Breast epithelium (tissue), 4 donors: ENCODE measurements at regions not wholly inside any gene's neighbourhood (a gene's known extent, or its start where the extent isn't known, plus 50 kb on each side); places are given as distances from the start of the nearest gene placed in this dataset.

ENCODE experiments used
- DNase-seq, 2 donors: peaks; one replicate each; pipeline ENCODE4 v3.0.0-alpha.2; 2019; ENCODE audit warnings: low spot score in 2 of 2
- H3K27ac ChIP-seq, 2 donors: fragments of 200-600 bp; sonication (generic) in 1 of 2; one replicate each; pipeline ENCODE4 v1.5.1; 2016 to 2019; ENCODE audit warnings: mild to moderate bottlenecking in 1 of 2
- H3K27me3 ChIP-seq, 2 donors: fragments of 200-600 bp; sonication (generic) in 1 of 2; one replicate each; pipeline versions ENCODE4 v1.5.1 to v1.6.0; 2017 to 2019; ENCODE audit warnings: control low read depth in 1 of 2, mild to moderate bottlenecking in 1 of 2
- H3K36me3 ChIP-seq: fragments of 200-600 bp; one replicate; pipeline ENCODE4 v1.5.1; 2019
- H3K4me1 ChIP-seq, 2 donors: fragments of 200-600 bp; sonication (generic); one replicate each; pipeline ENCODE4 v1.5.1; 2016 to 2019; ENCODE audit warnings: control low read depth in 1 of 2
- H3K4me3 ChIP-seq, 3 donors: fragments of 200-600 bp; sonication (generic); 1 replicate in 2 of 3; 2 replicates in 1 of 3; pipeline ENCODE4 v1.5.1; 2016 to 2019; ENCODE audit warnings: mild to moderate bottlenecking in 3 of 3, moderate library complexity in 2 of 3
- H3K9me3 ChIP-seq, 2 donors: fragments of 200-600 bp; sonication (generic) in 1 of 2; one replicate each; pipeline ENCODE4 v1.5.1; 2016 to 2019; ENCODE audit warnings: control low read depth in 1 of 2
- POLR2A ChIP-seq: fragments of 450-650 bp; IDR thresholded peaks from one replicate; pipeline ENCODE4 v1.6.1; 2016; ENCODE audit warnings: antibody characterized with exemption, mild to moderate bottlenecking, moderate library complexity
- POLR2AphosphoS5 ChIP-seq, 3 donors: sonication (generic); formaldehyde crosslinking; IDR thresholded peaks; one replicate each; pipeline ENCODE4 v1.6.1; 2017; ENCODE audit warnings: antibody characterized with exemption in 3 of 3
- intact Hi-C: fragments of 100-400 bp; cut with DNase I; formaldehyde crosslinking; loops from one replicate; pipeline ENCODE4 v1.15.1; 2023; ENCODE audit warnings: low total_unique reads
- TF ChIP-seq, protein P1 (sequence below), 3 donors: fragments of 450-650 bp; IDR thresholded peaks; one replicate each; pipeline ENCODE4 v1.5.1; 2016 to 2017; ENCODE audit warnings: antibody characterized with exemption in 3 of 3, mild to moderate bottlenecking in 3 of 3, moderate library complexity in 3 of 3

DNA sequence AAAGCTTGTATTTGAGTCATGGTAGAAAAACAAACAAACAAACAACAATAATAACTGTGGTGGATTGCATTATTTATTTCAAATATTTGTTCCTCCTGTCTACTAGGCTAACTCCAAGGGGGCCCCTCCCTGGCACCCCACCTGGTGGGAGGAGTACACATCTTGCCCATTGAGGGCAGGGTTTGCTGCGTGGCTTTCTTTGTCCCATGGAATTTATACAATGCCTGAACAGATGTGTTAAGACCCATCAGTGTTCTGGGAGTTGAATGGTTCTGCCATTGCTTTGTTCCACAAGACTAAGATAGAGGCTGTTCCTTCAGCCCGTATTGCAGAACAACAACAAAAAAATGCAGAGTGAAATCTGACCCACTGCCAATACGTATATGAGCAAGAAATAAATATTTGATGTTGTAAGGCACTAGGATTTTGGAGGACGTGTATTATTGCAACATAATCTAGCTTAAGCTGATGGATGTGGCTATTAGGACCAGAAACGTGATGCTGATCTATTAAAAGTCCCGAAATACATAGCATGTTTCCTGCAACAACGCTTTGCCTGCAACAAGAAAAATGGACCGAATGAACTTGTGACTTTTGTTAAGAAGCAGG, 119.1 kb upstream of the JCAD start:
- Histone ChIP-seq H3K4me1 (no peaks in the 10 kb centered on the region), H3K27me3 (no peaks in the 10 kb centered on the region), H3K9me3 (no peaks in the 10 kb centered on the region), H3K4me3 (no peak overlapping the region), H3K27ac (no peak overlapping the region), H3K36me3 (no peaks in the 10 kb centered on the region)
- TF ChIP-seq POLR2AphosphoS5 (IDR thresholded peaks at IDR 0.05) (no peak), POLR2A (no peak)
- TF ChIP-seq, protein P1, sequence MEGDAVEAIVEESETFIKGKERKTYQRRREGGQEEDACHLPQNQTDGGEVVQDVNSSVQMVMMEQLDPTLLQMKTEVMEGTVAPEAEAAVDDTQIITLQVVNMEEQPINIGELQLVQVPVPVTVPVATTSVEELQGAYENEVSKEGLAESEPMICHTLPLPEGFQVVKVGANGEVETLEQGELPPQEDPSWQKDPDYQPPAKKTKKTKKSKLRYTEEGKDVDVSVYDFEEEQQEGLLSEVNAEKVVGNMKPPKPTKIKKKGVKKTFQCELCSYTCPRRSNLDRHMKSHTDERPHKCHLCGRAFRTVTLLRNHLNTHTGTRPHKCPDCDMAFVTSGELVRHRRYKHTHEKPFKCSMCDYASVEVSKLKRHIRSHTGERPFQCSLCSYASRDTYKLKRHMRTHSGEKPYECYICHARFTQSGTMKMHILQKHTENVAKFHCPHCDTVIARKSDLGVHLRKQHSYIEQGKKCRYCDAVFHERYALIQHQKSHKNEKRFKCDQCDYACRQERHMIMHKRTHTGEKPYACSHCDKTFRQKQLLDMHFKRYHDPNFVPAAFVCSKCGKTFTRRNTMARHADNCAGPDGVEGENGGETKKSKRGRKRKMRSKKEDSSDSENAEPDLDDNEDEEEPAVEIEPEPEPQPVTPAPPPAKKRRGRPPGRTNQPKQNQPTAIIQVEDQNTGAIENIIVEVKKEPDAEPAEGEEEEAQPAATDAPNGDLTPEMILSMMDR (IDR thresholded peaks at IDR 0.05) = no peak
- intact Hi-C loops = no loop called here
- DNase-seq = no peak

DNA sequence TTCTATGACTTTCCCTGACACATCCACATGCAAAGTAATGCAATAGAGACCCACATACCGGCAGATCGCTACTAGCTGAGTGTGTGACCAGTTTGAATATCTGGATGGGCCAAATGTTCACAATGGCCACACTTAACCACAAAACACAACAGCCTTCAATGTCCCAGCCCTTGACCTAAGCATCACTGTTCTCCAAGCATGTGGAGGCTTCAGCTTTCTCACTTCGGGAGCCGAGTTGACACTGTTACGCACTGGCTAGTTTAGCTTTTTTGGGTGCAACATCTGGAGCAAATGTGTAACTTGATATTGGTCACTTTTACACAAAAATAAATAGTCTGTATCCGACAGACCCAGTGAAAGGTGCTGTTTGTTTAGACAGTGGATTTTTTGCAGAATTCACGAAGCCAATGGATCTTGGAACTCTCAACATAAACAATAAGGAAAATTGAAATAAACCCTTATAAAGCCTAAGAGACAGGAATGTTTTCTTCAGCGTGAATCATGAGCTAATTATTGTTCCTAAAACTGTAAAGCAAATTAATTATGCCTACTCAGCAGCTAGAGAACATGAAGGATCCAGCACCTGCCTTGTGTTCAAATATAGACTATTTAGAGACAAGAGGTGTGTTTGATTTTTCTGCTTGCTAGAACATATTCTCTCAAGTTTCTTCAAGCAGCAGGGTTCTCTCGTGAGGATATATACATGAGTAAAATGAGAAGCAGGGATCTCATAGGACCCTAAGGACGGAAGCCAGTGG, 117.6 kb upstream of the JCAD start:
- H3K4me1 ChIP-seq = no peaks in the 10 kb centered on the region
- intact Hi-C loops = no loop called here
- no peak overlapping the region for H3K4me3 ChIP-seq
- no peak for DNase-seq
- H3K27me3 ChIP-seq = no peaks in the 10 kb centered on the region
- H3K36me3 ChIP-seq = no peaks in the 10 kb centered on the region
- H3K27ac ChIP-seq = no peak overlapping the region
- TF ChIP-seq POLR2A (no peak), POLR2AphosphoS5 (IDR thresholded peaks at IDR 0.05) (no peak)
- TF ChIP-seq, protein P1 (IDR thresholded peaks at IDR 0.05) = no peak
- no peaks in the 10 kb centered on the region for H3K9me3 ChIP-seq

DNA sequence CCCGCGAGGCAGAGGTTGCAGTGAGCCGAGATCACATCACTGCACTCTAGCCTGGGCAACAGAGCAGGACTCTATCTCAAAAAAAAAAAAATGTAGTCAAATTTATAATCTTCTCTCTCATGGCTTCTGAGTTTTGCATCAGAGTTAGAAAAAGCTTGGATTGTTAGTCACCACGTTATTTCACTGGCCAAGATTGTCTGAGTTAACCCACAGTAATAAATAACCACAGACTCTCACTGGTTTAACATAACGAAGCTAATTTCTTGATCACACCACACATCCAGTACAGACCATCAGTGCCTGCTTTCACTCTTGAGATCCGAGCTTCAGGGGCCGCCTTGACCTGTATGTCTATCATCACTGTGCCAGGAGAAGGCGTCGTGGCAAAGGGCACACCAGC, 116.8 kb upstream of the JCAD start:
- no peak for TF ChIP-seq POLR2A
- intact Hi-C loops = no loop called here
- no peaks in the 10 kb centered on the region for H3K4me1 ChIP-seq
- no peak overlapping the region for H3K27ac ChIP-seq
- no peak overlapping the region for H3K4me3 ChIP-seq
- no peaks in the 10 kb centered on the region for H3K36me3 ChIP-seq
- no peaks in the 10 kb centered on the region for H3K27me3 ChIP-seq
- H3K9me3 ChIP-seq = no peaks in the 10 kb centered on the region
- DNase-seq = no peak

DNA sequence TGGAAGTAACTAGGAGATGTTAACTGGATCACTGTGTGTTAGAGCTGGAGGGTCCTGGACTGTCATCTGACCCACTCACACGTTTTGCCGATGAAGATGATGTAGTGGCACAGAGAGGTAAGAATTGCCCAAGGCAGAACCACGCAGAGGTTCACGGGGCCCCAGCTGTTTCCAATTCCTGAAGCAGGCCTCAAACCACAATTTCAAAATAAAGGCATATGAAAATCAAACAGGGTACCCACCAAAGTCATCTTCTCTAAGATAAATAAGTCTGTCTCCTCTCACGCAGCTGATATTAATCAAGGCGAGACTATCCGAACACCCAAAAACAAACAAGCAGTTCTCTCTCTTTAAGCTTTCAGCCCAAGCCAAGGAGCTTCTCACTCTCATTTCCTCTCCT, 113.3 kb upstream of the JCAD start:
- H3K4me3 ChIP-seq = no peak overlapping the region
- TF ChIP-seq POLR2AphosphoS5 (IDR thresholded peaks at IDR 0.05) = no peak
- TF ChIP-seq, protein P1 (IDR thresholded peaks at IDR 0.05) = no peak
- TF ChIP-seq POLR2A = no peak
- H3K4me1 ChIP-seq = no peaks in the 10 kb centered on the region
- H3K9me3 ChIP-seq = no peaks in the 10 kb centered on the region
- H3K27ac ChIP-seq = no peak overlapping the region
- no peaks in the 10 kb centered on the region for H3K36me3 ChIP-seq
- DNase-seq = no peak
- no peaks in the 10 kb centered on the region for H3K27me3 ChIP-seq
- intact Hi-C loops = no loop called here

DNA sequence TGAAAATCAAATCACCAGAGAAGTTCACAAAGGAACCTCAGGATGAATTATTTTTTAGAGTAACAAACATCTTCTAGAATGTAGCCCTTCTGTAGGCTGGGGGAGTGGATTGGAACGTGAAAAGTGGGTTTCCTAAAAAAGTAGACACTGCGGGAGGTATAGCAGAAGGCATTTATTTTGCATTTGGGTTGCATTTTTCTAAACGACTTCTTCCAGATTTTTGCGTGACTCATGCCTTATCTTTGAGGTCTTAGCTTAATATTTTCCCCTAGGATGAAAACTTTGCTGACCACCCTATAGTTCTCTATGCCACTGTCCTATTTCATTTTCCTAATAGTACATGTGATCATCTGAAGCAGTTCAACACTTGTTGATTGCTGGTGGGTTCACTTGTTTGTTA, 112.7 kb upstream of the JCAD start:
- intact Hi-C loops = no loop called here
- TF ChIP-seq, protein P1 (IDR thresholded peaks at IDR 0.05) = no peak
- TF ChIP-seq POLR2A (no peak), POLR2AphosphoS5 (IDR thresholded peaks at IDR 0.05) (no peak)
- Histone ChIP-seq H3K27ac (no peak overlapping the region), H3K27me3 (no peaks in the 10 kb centered on the region), H3K4me3 (no peak overlapping the region), H3K9me3 (no peaks in the 10 kb centered on the region), H3K36me3 (no peaks in the 10 kb centered on the region), H3K4me1 (no peaks in the 10 kb centered on the region)
- DNase-seq = no peak
